ENCODE measurements at regions not wholly inside any gene's neighbourhood (a gene's known extent, or its start where the extent isn't known, plus 50 kb on each side); places are given as distances from the start of the nearest gene placed in this dataset.
"Not testable (repeated sequence)": the region's sequence is repeated elsewhere in the genome, so short reads cannot be mapped to it uniquely, and the experiment has no call there.

DNA sequence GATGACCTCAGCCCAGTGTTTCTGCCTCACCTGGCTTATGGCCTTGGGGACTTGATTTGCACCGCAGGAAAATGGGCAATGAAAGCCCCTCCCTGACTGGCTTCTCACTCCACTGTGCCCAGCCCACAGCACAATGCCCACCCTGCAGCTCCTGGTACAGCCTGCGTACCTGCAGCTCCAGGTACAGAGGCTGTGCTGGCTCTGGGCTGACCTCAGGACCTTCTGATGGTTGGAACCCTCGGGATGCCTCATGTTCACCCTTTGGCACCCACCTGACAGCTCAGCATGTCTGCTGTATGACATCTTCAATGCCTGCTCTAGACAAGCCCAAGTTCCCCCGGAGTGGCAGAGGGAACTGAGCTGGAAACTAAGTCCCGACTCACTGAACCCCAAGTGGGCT, 87.1 kb downstream of the ALG10 start:
- H2AFZ ChIP-seq (ENCODE audit: low read length), result no peak overlapping the region
- Mint-ChIP-seq H3K27me3 (ENCODE audit: low read depth) (peaks cover 3% of the 10 kb centered on the region), H3K9me3 (peaks cover 80 to 81% of the 10 kb centered on the region in 2 experiments), H3K4me3 (no peak overlapping the region), H3K36me3 (ENCODE audit: insufficient read depth in 1 of 3, low read depth in 3 of 3) (peaks cover 4 to 26% (median 6%) of the 10 kb centered on the region in 3 experiments; a peak in 6 of 7 replicates), H3K27ac (no peak overlapping the region), H3K4me1 (no peaks in the 10 kb centered on the region)
- no peak overlapping the region for H2BK120ac ChIP-seq (ENCODE audit: low read depth, low read length, poor library complexity, severe bottlenecking)
- no peaks in the 10 kb centered on the region for H3K27me3 ChIP-seq (ENCODE audit: insufficient read depth, low read length)
- H3K4me1 ChIP-seq (ENCODE audit: insufficient read depth, low read length), result no peaks in the 10 kb centered on the region
- H2BK5ac ChIP-seq (ENCODE audit: insufficient read length, low read length), result no peak overlapping the region
- H3K56ac ChIP-seq (ENCODE audit: insufficient read length, low read depth, low read length), result no peak overlapping the region
- H2BK12ac ChIP-seq (ENCODE audit: insufficient read length, low read depth, low read length), result no peak overlapping the region
- H3K18ac ChIP-seq (ENCODE audit: insufficient read length, low read depth, low read length), result no peak overlapping the region
- H3K79me1 ChIP-seq (ENCODE audit: insufficient read depth, low read depth, low read length, poor library complexity, severe bottlenecking), result no peaks in the 10 kb centered on the region
- no peak overlapping the region for H2AK5ac ChIP-seq (ENCODE audit: insufficient read length, low read length)
- H3K23me2 ChIP-seq (ENCODE audit: insufficient read length, low read depth, low read length, poor library complexity, severe bottlenecking), result no peaks in the 10 kb centered on the region
- no peak overlapping the region for H3K9ac ChIP-seq (ENCODE audit: extremely low read depth, insufficient read length, low read length)
- no peak overlapping the region for H3K27ac ChIP-seq (ENCODE audit: insufficient read length, low read depth, low read length)
- H3K14ac ChIP-seq (ENCODE audit: insufficient read depth, low read length), result no peak overlapping the region
- H4K91ac ChIP-seq (ENCODE audit: insufficient read length, low read depth, low read length), result no peak overlapping the region
- DNase-seq, result no peak
- H3K4ac ChIP-seq (ENCODE audit: low read depth, low read length), result no peak overlapping the region
- no peak overlapping the region for H3T11ph ChIP-seq (ENCODE audit: low read length)
- no peak overlapping the region for H4K5ac ChIP-seq (ENCODE audit: insufficient read length, low read depth, low read length)
- peaks cover 23% of the 10 kb centered on the region for H3K9me3 ChIP-seq (ENCODE audit: control insufficient read depth, low read depth, low read length)
- no peaks in the 10 kb centered on the region for H4K20me1 ChIP-seq (ENCODE audit: control insufficient read depth, insufficient read depth, insufficient read length)
- WGBS (ENCODE audit: extremely low coverage, insufficient read length, low lambda C conversion rate), result no CpG with 5 or more reads among the region's 5 CpGs
- H2BK20ac ChIP-seq (ENCODE audit: low read depth, low read length, poor library complexity, severe bottlenecking), result no peak overlapping the region
- H3K79me2 ChIP-seq (ENCODE audit: insufficient read depth, low read length), result no peaks in the 10 kb centered on the region
- no peak overlapping the region for H4K8ac ChIP-seq (replicated peaks; ENCODE audit: insufficient read length, low read depth, low read length)
- no peak overlapping the region for H3K23ac ChIP-seq (ENCODE audit: insufficient read length, low read depth, low read length)
- TF ChIP-seq, protein P1, sequence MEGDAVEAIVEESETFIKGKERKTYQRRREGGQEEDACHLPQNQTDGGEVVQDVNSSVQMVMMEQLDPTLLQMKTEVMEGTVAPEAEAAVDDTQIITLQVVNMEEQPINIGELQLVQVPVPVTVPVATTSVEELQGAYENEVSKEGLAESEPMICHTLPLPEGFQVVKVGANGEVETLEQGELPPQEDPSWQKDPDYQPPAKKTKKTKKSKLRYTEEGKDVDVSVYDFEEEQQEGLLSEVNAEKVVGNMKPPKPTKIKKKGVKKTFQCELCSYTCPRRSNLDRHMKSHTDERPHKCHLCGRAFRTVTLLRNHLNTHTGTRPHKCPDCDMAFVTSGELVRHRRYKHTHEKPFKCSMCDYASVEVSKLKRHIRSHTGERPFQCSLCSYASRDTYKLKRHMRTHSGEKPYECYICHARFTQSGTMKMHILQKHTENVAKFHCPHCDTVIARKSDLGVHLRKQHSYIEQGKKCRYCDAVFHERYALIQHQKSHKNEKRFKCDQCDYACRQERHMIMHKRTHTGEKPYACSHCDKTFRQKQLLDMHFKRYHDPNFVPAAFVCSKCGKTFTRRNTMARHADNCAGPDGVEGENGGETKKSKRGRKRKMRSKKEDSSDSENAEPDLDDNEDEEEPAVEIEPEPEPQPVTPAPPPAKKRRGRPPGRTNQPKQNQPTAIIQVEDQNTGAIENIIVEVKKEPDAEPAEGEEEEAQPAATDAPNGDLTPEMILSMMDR (conservative IDR thresholded peaks at IDR 0.05), result no peak
- H2BK15ac ChIP-seq (ENCODE audit: low read depth, low read length), result no peak overlapping the region
- no peak overlapping the region for H3K4me2 ChIP-seq (ENCODE audit: insufficient read depth, insufficient read length, low read length)

DNA sequence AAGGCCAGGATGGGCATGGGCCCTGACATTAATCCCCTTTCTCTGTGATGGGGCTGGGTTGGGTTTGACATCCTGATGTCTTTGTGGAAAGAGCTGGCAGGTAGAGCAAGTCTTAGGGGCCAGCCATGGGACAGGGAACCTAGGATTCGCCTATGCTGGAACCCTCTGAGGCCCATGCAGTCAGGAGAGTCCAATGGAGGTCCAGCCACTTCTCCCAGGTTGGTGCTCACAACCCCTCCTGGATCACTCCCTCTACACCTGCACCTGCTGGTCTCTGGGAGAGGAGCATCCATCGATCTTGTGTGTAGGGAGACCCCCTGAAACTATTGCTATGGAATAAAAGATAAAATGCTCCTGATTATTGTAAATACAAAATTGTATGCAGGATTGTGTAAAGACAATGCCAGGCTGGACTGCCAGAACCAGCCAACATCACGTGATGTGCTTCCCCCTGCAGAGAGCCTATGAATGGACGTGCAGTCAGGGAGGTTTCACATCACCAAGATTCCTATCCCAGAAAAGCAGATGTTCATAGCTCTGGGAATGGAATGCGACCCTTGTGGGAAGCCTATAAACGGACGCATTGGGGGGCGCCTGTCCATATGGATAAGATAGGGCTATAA, 87.7 kb downstream of the ALG10 start:
- not testable (repeated sequence) for H3K4me3 Mint-ChIP-seq; H2AK5ac ChIP-seq (ENCODE audit: insufficient read length, low read length); H3K4ac ChIP-seq (ENCODE audit: low read depth, low read length); H3K4me1 Mint-ChIP-seq; H4K91ac ChIP-seq (ENCODE audit: insufficient read length, low read depth, low read length); H2BK5ac ChIP-seq (ENCODE audit: insufficient read length, low read length); H4K20me1 ChIP-seq (ENCODE audit: control insufficient read depth, insufficient read depth, insufficient read length); H3K23me2 ChIP-seq (ENCODE audit: insufficient read length, low read depth, low read length, poor library complexity, severe bottlenecking); H3K9ac ChIP-seq (ENCODE audit: extremely low read depth, insufficient read length, low read length); H3K14ac ChIP-seq (ENCODE audit: insufficient read depth, low read length); H3K4me2 ChIP-seq (ENCODE audit: insufficient read depth, insufficient read length, low read length); H3K23ac ChIP-seq (ENCODE audit: insufficient read length, low read depth, low read length); DNase-seq; H3K18ac ChIP-seq (ENCODE audit: insufficient read length, low read depth, low read length); H2BK15ac ChIP-seq (ENCODE audit: low read depth, low read length); H3K79me2 ChIP-seq (ENCODE audit: insufficient read depth, low read length); H3K27me3 Mint-ChIP-seq (ENCODE audit: low read depth); H4K5ac ChIP-seq (ENCODE audit: insufficient read length, low read depth, low read length); H3K79me1 ChIP-seq (ENCODE audit: insufficient read depth, low read depth, low read length, poor library complexity, severe bottlenecking); H3K27me3 ChIP-seq (ENCODE audit: insufficient read depth, low read length); H4K8ac ChIP-seq (replicated peaks; ENCODE audit: insufficient read length, low read depth, low read length); H3K56ac ChIP-seq (ENCODE audit: insufficient read length, low read depth, low read length); H2BK12ac ChIP-seq (ENCODE audit: insufficient read length, low read depth, low read length); H3T11ph ChIP-seq (ENCODE audit: low read length); H3K27ac Mint-ChIP-seq; H2AFZ ChIP-seq (ENCODE audit: low read length); H3K27ac ChIP-seq (ENCODE audit: insufficient read length, low read depth, low read length); H2BK120ac ChIP-seq (ENCODE audit: low read depth, low read length, poor library complexity, severe bottlenecking); H2BK20ac ChIP-seq (ENCODE audit: low read depth, low read length, poor library complexity, severe bottlenecking); H3K4me1 ChIP-seq (ENCODE audit: insufficient read depth, low read length)
- Mint-ChIP-seq H3K36me3 (ENCODE audit: insufficient read depth in 1 of 3, low read depth in 3 of 3) (peaks cover 4 to 27% (median 6%) of the 10 kb centered on the region in 3 experiments; a peak in 6 of 7 replicates), H3K9me3 (peaks cover 82 to 83% of the 10 kb centered on the region in 2 experiments)
- peaks cover 23% of the 10 kb centered on the region for H3K9me3 ChIP-seq (ENCODE audit: control insufficient read depth, low read depth, low read length)
- WGBS (ENCODE audit: extremely low coverage, insufficient read length, low lambda C conversion rate), result no CpG with 5 or more reads among the region's 8 CpGs

Measured in H9 (cell line).